GM12873 (cell line): ENCODE measurements at regions not wholly inside any gene's neighbourhood (a gene's known extent, or its start where the extent isn't known, plus 50 kb on each side); places are given as distances from the start of the nearest gene placed in this dataset.

ENCODE experiments used
- CTCF ChIP-seq: IDR thresholded peaks from 2 replicates; pipeline ENCODE4 v1.5.1; 2012; ENCODE audit warnings: low read depth, mild to moderate bottlenecking, moderate library complexity, low read length, control low read depth; ENCODE audit not compliant: insufficient read depth; ENCODE audit errors: missing control alignments

- no peak for TF ChIP-seq CTCF
Measured at GRCh38 chrX:79564362-79564761, 197.2 kb upstream of the ITM2A start.

- no peak for TF ChIP-seq CTCF
Measured at GRCh38 chrX:79559290-79559689, 192.2 kb upstream of the ITM2A start.

GRCh38 chrX:79557212-79557611, 190.1 kb upstream of the ITM2A start:
- no peak for TF ChIP-seq CTCF

DNA sequence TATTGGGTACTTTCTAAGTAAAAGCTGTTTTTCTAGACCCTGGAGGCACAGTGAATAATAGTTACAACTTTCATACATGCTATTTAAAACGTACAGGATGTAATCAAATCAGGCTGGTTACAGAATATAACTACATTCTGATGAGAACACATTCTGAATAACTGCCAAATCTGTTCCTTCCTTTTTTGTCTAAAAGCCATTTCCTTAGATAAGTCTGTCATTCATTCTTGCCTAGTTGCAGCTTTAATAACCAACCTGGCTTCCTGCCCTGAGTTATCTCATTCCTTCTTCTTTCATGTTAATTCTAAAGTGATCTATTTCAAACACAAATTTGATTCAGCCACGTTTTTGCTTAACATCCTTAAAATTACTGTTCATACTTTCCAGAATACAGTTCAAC, 189.7 kb upstream of the ITM2A start:
- TF ChIP-seq CTCF: no peak

GRCh38 chrX:79530310-79531108, 163.4 kb upstream of the ITM2A start:
- TF ChIP-seq CTCF: no peak

DNA sequence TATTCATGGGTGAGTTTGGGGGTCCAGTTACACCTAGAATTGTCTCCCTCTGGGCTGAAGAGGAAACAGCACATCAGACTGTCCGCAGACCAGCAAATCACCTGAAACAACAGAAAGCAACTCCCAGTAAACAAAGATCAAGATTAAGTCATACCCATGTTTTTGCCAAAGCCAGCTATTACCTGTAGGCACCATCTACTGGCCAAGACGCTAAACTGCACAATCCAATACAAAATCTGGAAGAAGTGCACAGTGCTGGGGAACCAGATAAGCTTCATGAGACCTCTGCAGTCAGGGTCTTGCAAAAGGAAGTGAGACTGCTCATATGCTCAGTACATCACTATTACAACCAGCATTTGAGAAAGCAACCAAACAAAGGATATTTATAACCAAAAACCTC, 157.5 kb upstream of the ITM2A start:
- TF ChIP-seq CTCF: peak; percentile 73

DNA sequence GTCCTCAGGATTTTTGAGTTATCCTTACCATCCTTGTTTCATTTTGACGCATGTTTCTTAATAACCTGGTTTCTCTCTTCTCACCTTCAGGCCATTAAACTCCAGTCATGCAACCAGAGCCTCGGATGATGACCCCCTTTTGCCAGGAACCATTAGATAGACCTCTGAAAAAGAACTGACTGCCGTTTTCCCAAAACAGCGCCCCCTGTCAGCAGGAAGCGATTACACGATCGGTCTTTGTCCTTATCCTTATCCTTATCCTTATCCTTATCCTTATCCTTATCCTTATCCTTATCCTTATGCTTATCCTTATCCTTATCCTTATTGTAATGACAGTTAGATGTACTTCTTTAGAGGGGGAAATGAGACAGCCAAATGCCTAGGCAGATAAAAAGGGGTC, 148.4 kb upstream of the ITM2A start:
- TF ChIP-seq CTCF: no peak
